PC-9 (cell line): ENCODE measurements at regions not wholly inside any gene's neighbourhood (a gene's known extent, or its start where the extent isn't known, plus 50 kb on each side); places are given as distances from the start of the nearest gene placed in this dataset.

Source experiments
- BruUV-seq: library from RNA; stranded (reverse); fragments of 400-500 nt; replicated peaks from 2 replicates; lab custom pipeline; 2021; lab: Mats Ljungman, UMichigan
- CTCF ChIA-PET: fragments of 300-600 bp; sonication (Branson Sonifier 250); formaldehyde crosslinking; loops from one replicate; lab custom pipeline; 2022; ENCODE audit warnings: antibody characterized with exemption; lab: Charles Lee
- POLR2A ChIA-PET: fragments of 300-600 bp; sonication (Branson Sonifier 250); formaldehyde crosslinking; loops from one replicate; lab custom pipeline; 2022; ENCODE audit warnings: antibody characterized with exemption; ENCODE audit not compliant: unreplicated experiment; lab: Charles Lee
- DNase-seq, 2 experiments: peaks; one replicate each; pipeline versions ENCODE4 v3.0.0 to v3.0.0-alpha.2; 2015 to 2022; ENCODE audit warnings: mixed read lengths in 1 of 2
- H2AFZ ChIP-seq: fragments of 200-600 bp; sonication (generic); 2 replicates; pipeline ENCODE4 v1.8.1; 2017; ENCODE audit warnings: antibody characterized with exemption
- H3F3A ChIP-seq: fragments of 200-600 bp; sonication (generic); 2 replicates; pipeline ENCODE4 v1.8.1; 2017; ENCODE audit warnings: antibody characterized with exemption, mild to moderate bottlenecking, low read depth; ENCODE audit not compliant: insufficient read depth
- H3K27ac ChIP-seq: fragments of 200-600 bp; sonication (generic); 2 replicates; pipeline ENCODE4 v1.6.1; 2016; ENCODE audit warnings: mixed run types
- H3K27me3 ChIP-seq: fragments of 200-600 bp; sonication (generic); 2 replicates; pipeline ENCODE4 v1.6.1; 2016; ENCODE audit warnings: low read depth, mixed run types; ENCODE audit not compliant: insufficient read depth
- H3K36me3 ChIP-seq: fragments of 200-600 bp; sonication (generic); 2 replicates; pipeline ENCODE4 v1.6.1; 2016; ENCODE audit warnings: low read depth, mixed run types
- H3K4me1 ChIP-seq: fragments of 200-600 bp; sonication (generic); replicated peaks from 2 replicates; pipeline ENCODE4 v1.6.1; 2016; ENCODE audit warnings: mixed run types; ENCODE audit not compliant: insufficient read depth
- H3K4me2 ChIP-seq: fragments of 200-600 bp; sonication (generic); 2 replicates; pipeline ENCODE4 v1.6.1; 2017; ENCODE audit warnings: mixed run types
- H3K4me3 ChIP-seq: fragments of 200-600 bp; sonication (generic); 2 replicates; pipeline ENCODE4 v1.6.1; 2016; ENCODE audit warnings: mixed run types
- H3K79me2 ChIP-seq: fragments of 200-600 bp; sonication (generic); 2 replicates; pipeline ENCODE4 v1.6.1; 2017; ENCODE audit warnings: low read depth, mixed run types
- H3K9me2 ChIP-seq: fragments of 200-600 bp; sonication (generic); 2 replicates; pipeline ENCODE4 v1.8.1; 2017; ENCODE audit warnings: mild to moderate bottlenecking; ENCODE audit not compliant: insufficient read depth
- H3K9me3 ChIP-seq: fragments of 200-600 bp; sonication (generic); 2 replicates; pipeline ENCODE4 v1.8.1; 2016; ENCODE audit warnings: low read depth; ENCODE audit not compliant: insufficient read depth
- H4K20me1 ChIP-seq: fragments of 200-600 bp; sonication (generic); 2 replicates; pipeline ENCODE4 v1.8.1; 2017; ENCODE audit not compliant: insufficient read depth
- EZH2 ChIP-seq: fragments of 200-600 bp; sonication (generic); IDR thresholded peaks from 2 replicates; pipeline ENCODE4 v1.8.0; 2017; ENCODE audit warnings: antibody characterized with exemption, low read depth
- intact Hi-C: fragments of 100-400 bp; cut with micrococcal nuclease; formaldehyde crosslinking; loops from one replicate; pipeline ENCODE4 v1.10.0; 2022; ENCODE audit not compliant: unreplicated experiment
- TF ChIP-seq, protein P1 (sequence below): fragments of 200-600 bp; sonication (generic); conservative IDR thresholded peaks from 2 replicates; pipeline ENCODE4 v1.6.1; 2017; ENCODE audit warnings: mixed run types, antibody characterized with exemption, mild to moderate bottlenecking, moderate library complexity

DNA sequence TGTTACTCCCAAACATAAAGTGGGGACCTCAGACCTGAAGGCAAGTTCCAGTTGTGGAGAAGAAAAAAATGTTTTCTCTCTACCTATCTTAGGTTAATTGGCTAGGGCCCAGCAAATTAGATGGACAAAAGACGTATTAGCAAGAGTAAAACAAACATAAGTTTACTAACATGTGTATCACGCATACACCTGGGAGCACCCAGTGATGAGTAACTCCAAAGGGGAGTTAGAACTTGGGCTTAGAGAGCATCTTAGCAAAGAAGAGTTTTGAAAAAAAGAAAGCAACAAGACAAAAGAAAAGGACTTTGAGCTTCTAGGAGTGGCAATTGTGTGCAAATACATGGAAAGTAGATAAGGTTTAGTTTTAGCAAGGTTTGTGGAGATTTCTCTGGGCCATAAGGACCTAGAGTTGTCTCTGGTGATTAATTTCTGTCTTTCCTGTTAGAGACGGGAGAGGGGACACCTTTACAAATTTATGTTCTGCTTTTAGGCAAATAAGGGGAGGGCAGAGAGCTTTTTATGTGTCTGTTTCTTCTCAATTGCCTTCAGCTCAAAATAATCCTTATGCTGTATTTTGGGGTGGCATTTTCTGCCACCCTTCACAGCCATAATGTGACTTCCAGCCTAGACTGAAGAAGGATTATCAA is 76.7 kb upstream of the PTGFRN start:
- no peaks in the 10 kb centered on the region for H3K4me1 ChIP-seq
- no peaks in the 10 kb centered on the region; the same call in 1 of the 2 replicates for H3K9me3 ChIP-seq
- no peaks in the 10 kb centered on the region for H4K20me1 ChIP-seq
- DNase-seq, result no peak
- H3K27ac ChIP-seq, result no peak overlapping the region
- no peaks in the 10 kb centered on the region for H3F3A ChIP-seq
- no peaks in the 10 kb centered on the region for H3K79me2 ChIP-seq
- TF ChIP-seq, protein P1, sequence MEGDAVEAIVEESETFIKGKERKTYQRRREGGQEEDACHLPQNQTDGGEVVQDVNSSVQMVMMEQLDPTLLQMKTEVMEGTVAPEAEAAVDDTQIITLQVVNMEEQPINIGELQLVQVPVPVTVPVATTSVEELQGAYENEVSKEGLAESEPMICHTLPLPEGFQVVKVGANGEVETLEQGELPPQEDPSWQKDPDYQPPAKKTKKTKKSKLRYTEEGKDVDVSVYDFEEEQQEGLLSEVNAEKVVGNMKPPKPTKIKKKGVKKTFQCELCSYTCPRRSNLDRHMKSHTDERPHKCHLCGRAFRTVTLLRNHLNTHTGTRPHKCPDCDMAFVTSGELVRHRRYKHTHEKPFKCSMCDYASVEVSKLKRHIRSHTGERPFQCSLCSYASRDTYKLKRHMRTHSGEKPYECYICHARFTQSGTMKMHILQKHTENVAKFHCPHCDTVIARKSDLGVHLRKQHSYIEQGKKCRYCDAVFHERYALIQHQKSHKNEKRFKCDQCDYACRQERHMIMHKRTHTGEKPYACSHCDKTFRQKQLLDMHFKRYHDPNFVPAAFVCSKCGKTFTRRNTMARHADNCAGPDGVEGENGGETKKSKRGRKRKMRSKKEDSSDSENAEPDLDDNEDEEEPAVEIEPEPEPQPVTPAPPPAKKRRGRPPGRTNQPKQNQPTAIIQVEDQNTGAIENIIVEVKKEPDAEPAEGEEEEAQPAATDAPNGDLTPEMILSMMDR, result no peak
- TF ChIP-seq EZH2, result no peak
- intact Hi-C loops, result no loop called here
- no peak overlapping the region for H3K4me2 ChIP-seq
- POLR2A ChIA-PET, result no interaction called here
- H3K36me3 ChIP-seq, result no peaks in the 10 kb centered on the region
- no peaks in the 10 kb centered on the region for H3K27me3 ChIP-seq
- no peak overlapping the region for H2AFZ ChIP-seq
- H3K4me3 ChIP-seq, result no peak overlapping the region
- H3K9me2 ChIP-seq, result no peaks in the 10 kb centered on the region
- BruUV-seq, result no TSS peak
- CTCF ChIA-PET, result no interaction called here

DNA sequence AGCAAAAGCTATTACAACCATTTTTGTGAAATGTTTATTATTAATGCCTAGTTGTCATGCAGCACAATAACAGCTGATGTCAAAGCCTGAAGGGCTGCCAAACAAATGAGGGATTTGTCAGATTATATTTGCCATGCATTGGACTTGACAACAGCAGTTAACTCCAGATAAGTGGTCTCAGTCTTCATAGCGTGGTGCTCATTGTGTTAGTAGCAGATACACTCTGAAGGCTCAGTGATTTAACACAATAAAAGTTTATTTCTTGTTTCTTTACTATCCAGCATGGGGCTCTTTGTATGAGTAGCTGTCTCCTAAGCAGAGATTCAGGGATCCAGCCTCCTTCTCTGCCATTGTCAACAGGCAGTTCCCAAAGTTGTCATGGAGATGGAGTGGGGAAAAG is 76.0 kb upstream of the PTGFRN start:
- no peak for DNase-seq
- H3K9me3 ChIP-seq, result no peaks in the 10 kb centered on the region
- BruUV-seq, result no TSS peak
- H2AFZ ChIP-seq, result no peak overlapping the region
- H3K27ac ChIP-seq, result no peak overlapping the region
- intact Hi-C loops, result no loop called here
- H3K4me2 ChIP-seq, result no peak overlapping the region
- POLR2A ChIA-PET, result no interaction called here
- no peaks in the 10 kb centered on the region for H3K36me3 ChIP-seq
- no peaks in the 10 kb centered on the region for H3F3A ChIP-seq
- no peaks in the 10 kb centered on the region for H3K9me2 ChIP-seq
- no peak for TF ChIP-seq EZH2
- TF ChIP-seq, protein P1, result no peak
- H3K4me3 ChIP-seq, result no peak overlapping the region
- CTCF ChIA-PET, result no interaction called here
- H3K4me1 ChIP-seq, result no peaks in the 10 kb centered on the region
- H3K79me2 ChIP-seq, result no peaks in the 10 kb centered on the region
- H3K27me3 ChIP-seq, result no peaks in the 10 kb centered on the region
- no peaks in the 10 kb centered on the region for H4K20me1 ChIP-seq

DNA sequence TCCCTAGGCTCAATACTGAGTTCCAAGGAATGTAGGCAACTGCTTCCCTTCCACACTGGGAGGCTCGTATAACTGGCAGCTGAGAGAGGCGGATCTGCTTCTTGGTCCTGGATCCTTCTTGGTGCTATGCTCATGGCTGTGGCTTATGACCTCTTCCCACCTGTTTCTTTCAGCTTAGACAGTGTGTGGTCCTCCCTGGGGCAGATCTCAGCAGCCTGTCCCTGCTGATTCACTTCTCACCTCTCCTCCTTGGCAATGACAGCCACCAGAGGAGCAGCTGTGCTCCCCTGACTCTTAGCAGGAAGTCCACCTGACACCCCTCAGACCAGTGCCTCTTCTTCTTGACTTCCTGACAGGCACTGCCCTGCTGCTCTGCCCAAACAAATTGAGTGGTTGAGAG is 75.1 kb upstream of the PTGFRN start:
- CTCF ChIA-PET, result no interaction called here
- no peak for DNase-seq
- no peak overlapping the region for H2AFZ ChIP-seq

More for the DNA sequence above, 75.1 kb upstream of the PTGFRN start:
- POLR2A ChIA-PET, result no interaction called here
- H3K36me3 ChIP-seq, result no peaks in the 10 kb centered on the region
- no peak overlapping the region for H3K4me2 ChIP-seq
- BruUV-seq, result no TSS peak
- no peaks in the 10 kb centered on the region for H3K9me2 ChIP-seq
- H4K20me1 ChIP-seq, result no peaks in the 10 kb centered on the region
- H3K4me1 ChIP-seq, result no peaks in the 10 kb centered on the region
- no peak overlapping the region for H3K4me3 ChIP-seq
- intact Hi-C loops, result no loop called here
- no peaks in the 10 kb centered on the region for H3K27me3 ChIP-seq
- no peaks in the 10 kb centered on the region for H3K79me2 ChIP-seq
- no peaks in the 10 kb centered on the region for H3F3A ChIP-seq
- no peaks in the 10 kb centered on the region for H3K9me3 ChIP-seq
- TF ChIP-seq, protein P1, result no peak
- TF ChIP-seq EZH2, result no peak
- no peak overlapping the region for H3K27ac ChIP-seq
